ENCODE measurements at regions not wholly inside any gene's neighbourhood (a gene's known extent, or its start where the extent isn't known, plus 50 kb on each side); places are given as distances from the start of the nearest gene placed in this dataset.

GRCh38 chr2:66836851-66837250, 401.9 kb downstream of the MEIS1 start:
- TF ChIP-seq CTCF (IDR thresholded peaks at IDR 0.05 in 2 of 3, conservative IDR thresholded peaks at IDR 0.05 in 1 of 3; ENCODE audit: control insufficient read depth in 2 of 3, extremely low read depth in 1 of 3, insufficient read depth in 1 of 3, low read depth in 3 of 3, low read length in 3 of 3) (no peak), POLR2A (IDR thresholded peaks at IDR 0.05; ENCODE audit: low read depth, low read length) (no peak), SP1 (IDR thresholded peaks at IDR 0.05; ENCODE audit: low read depth, low read length) (no peak), HCFC1 (IDR thresholded peaks at IDR 0.05; ENCODE audit: low read length) (no peak), EP300 (IDR thresholded peaks at IDR 0.05; ENCODE audit: borderline replicate concordance in 1 of 2, control insufficient read depth in 1 of 2, low read depth in 2 of 2, low read length in 2 of 2) (no peak), E2F8 (IDR thresholded peaks at IDR 0.05; ENCODE audit: low read depth, partially characterized antibody) (no peak), POLR2AphosphoS5 (IDR thresholded peaks at IDR 0.05; ENCODE audit: low read length) (no peak), NRF1 (conservative IDR thresholded peaks at IDR 0.05; ENCODE audit: low read depth, low read length) (no peak), NKRF (conservative IDR thresholded peaks at IDR 0.05) (no peak), HDAC2 (IDR thresholded peaks at IDR 0.05) (no peak), TAF1 (IDR thresholded peaks at IDR 0.05; ENCODE audit: borderline replicate concordance, low read depth, low read length) (no peak), PKNOX1 (IDR thresholded peaks at IDR 0.05) (no peak), NFYB (IDR thresholded peaks at IDR 0.05; ENCODE audit: insufficient read depth, low read depth, low read length) (no peak), ZNF274 (IDR thresholded peaks at IDR 0.05; ENCODE audit: insufficient read depth, insufficient read length) (no peak)

Measured in GM12878 (cell line).